SU-DHL-6 (cell line): ENCODE measurements at regions not wholly inside any gene's neighbourhood (a gene's known extent, or its start where the extent isn't known, plus 50 kb on each side); places are given as distances from the start of the nearest gene placed in this dataset.

ENCODE experiments used
- H2AFZ ChIP-seq: fragments of 200-600 bp; sonication (generic); 2 replicates; pipeline ENCODE4 v1.6.1; 2014; ENCODE audit warnings: low read depth, mild to moderate bottlenecking, moderate library complexity, mixed read lengths, antibody characterized with exemption, low read length; ENCODE audit not compliant: severe bottlenecking
- H3F3A ChIP-seq: fragments of 200-600 bp; shearing (Covaris generic); 2 replicates; pipeline ENCODE4 v1.6.0; 2016; ENCODE audit warnings: antibody characterized with exemption, mild to moderate bottlenecking; ENCODE audit not compliant: insufficient read depth
- H3K27ac ChIP-seq: fragments of 200-600 bp; sonication (generic); 2 replicates; pipeline ENCODE4 v1.5.1; 2016; ENCODE audit warnings: low read depth, mild to moderate bottlenecking, low read length, moderate library complexity, mixed read lengths
- H3K27me3 ChIP-seq: fragments of 200-600 bp; sonication (generic), shearing (Covaris generic); 2 replicates; pipeline ENCODE4 v1.6.0; 2014; ENCODE audit warnings: mild to moderate bottlenecking, low read length
- H3K36me3 ChIP-seq: fragments of 200-600 bp; sonication (generic); 2 replicates; pipeline ENCODE4 v1.6.1; 2014; ENCODE audit warnings: mild to moderate bottlenecking, low read length, mixed read lengths
- H3K4me2 ChIP-seq: fragments of 300-600, 200-600 bp; shearing (Covaris generic), sonication (generic); 2 replicates; pipeline ENCODE4 v1.6.0; 2014; ENCODE audit warnings: low read length, low read depth, mild to moderate bottlenecking; ENCODE audit not compliant: poor library complexity, severe bottlenecking
- H3K4me3 ChIP-seq: fragments of 200-600 bp; sonication (generic); 2 replicates; pipeline ENCODE4 v1.5.1; 2014; ENCODE audit warnings: antibody characterized with exemption, low read length, mild to moderate bottlenecking, mixed read lengths; ENCODE audit not compliant: insufficient read depth, poor library complexity, severe bottlenecking
- H3K79me2 ChIP-seq: fragments of 200-600 bp; sonication (generic); 2 replicates; pipeline ENCODE4 v1.6.1; 2014; ENCODE audit warnings: mild to moderate bottlenecking, low read length, moderate library complexity; ENCODE audit not compliant: insufficient read depth
- H3K9ac ChIP-seq: fragments of 200-600 bp; sonication (generic); 2 replicates; pipeline ENCODE4 v1.7.0; 2014; ENCODE audit warnings: mild to moderate bottlenecking, low read length
- H3K9me2 ChIP-seq: fragments of 200-600 bp; sonication (generic); replicated peaks from 2 replicates; pipeline ENCODE4 v1.6.1; 2014; ENCODE audit warnings: low read length; ENCODE audit not compliant: insufficient read depth
- H3K9me3 ChIP-seq: fragments of 200-600 bp; sonication (generic); 2 replicates; pipeline ENCODE4 v1.6.1; 2014; ENCODE audit warnings: low read length, mixed read lengths; ENCODE audit not compliant: insufficient read depth
- H4K20me1 ChIP-seq: fragments of 200-600 bp; sonication (generic); 2 replicates; pipeline ENCODE4 v1.6.1; 2014; ENCODE audit warnings: low read depth, mild to moderate bottlenecking, antibody characterized with exemption, low read length, moderate library complexity, mixed read lengths
- CTCF ChIP-seq: fragments of 200-600 bp; sonication (generic); IDR thresholded peaks from one replicate; pipeline ENCODE4 v1.5.1; 2017; ENCODE audit warnings: antibody characterized with exemption, mild to moderate bottlenecking, low read length, moderate library complexity; ENCODE audit not compliant: insufficient read depth, poor library complexity, severe bottlenecking
- EZH2phosphoT487 ChIP-seq: fragments of 200-600 bp; sonication (generic), shearing (Covaris generic); conservative IDR thresholded peaks from 2 replicates; pipeline ENCODE4 v1.6.1; 2018; ENCODE audit warnings: mild to moderate bottlenecking, antibody characterized with exemption, low read length, moderate library complexity, mixed read lengths

GRCh38 chr15:70308735-70309434 is 211.2 kb upstream of the TLE3 start:
- Histone ChIP-seq H3K4me3 (no peak overlapping the region), H3K9me3 (no peaks in the 10 kb centered on the region), H3K4me2 (peak overlapping the region; percentile 32), H3K9ac (peak overlapping the region; percentile 30; the same call in 1 of the 2 replicates), H3K27me3 (no peaks in the 10 kb centered on the region), H3K36me3 (no peaks in the 10 kb centered on the region), H3K9me2 (no peaks in the 10 kb centered on the region), H3F3A (no peaks in the 10 kb centered on the region; the same call in 1 of the 2 replicates), H4K20me1 (no peaks in the 10 kb centered on the region), H2AFZ (peak overlapping the region; percentile 72), H3K79me2 (no peaks in the 10 kb centered on the region), H3K27ac (no peak overlapping the region)
- TF ChIP-seq EZH2phosphoT487 (no peak), CTCF (no peak)

- H3K9ac ChIP-seq, result peak overlapping the region; percentile 30; the same call in 1 of the 2 replicates
- H2AFZ ChIP-seq, result peak overlapping the region; percentile 72
Observed at GRCh38 chr15:70308011-70308734, 210.5 kb upstream of the TLE3 start.

GRCh38 chr15:70306582-70306981 is 208.9 kb upstream of the TLE3 start:
- no peaks in the 10 kb centered on the region for H3K9me2 ChIP-seq
- no peaks in the 10 kb centered on the region for H3K9me3 ChIP-seq
- no peak for TF ChIP-seq EZH2phosphoT487
- TF ChIP-seq CTCF, result no peak
- no peaks in the 10 kb centered on the region for H3F3A ChIP-seq
- no peak overlapping the region for H3K4me2 ChIP-seq
- H2AFZ ChIP-seq, result no peak overlapping the region
- H4K20me1 ChIP-seq, result no peaks in the 10 kb centered on the region
- no peaks in the 10 kb centered on the region for H3K27me3 ChIP-seq
- no peaks in the 10 kb centered on the region for H3K79me2 ChIP-seq
- no peaks in the 10 kb centered on the region for H3K36me3 ChIP-seq
- no peak overlapping the region for H3K27ac ChIP-seq
- no peak overlapping the region for H3K4me3 ChIP-seq
- H3K9ac ChIP-seq, result no peak overlapping the region

More at GRCh38 chr15:70308011-70308734, 210.5 kb upstream of the TLE3 start:
- H3K27ac ChIP-seq, result no peak overlapping the region
- TF ChIP-seq CTCF (no peak), EZH2phosphoT487 (no peak)
- no peaks in the 10 kb centered on the region for H3K79me2 ChIP-seq
- H3K36me3 ChIP-seq, result no peaks in the 10 kb centered on the region
- no peaks in the 10 kb centered on the region for H3K27me3 ChIP-seq
- no peaks in the 10 kb centered on the region for H3K9me2 ChIP-seq
- H4K20me1 ChIP-seq, result no peaks in the 10 kb centered on the region
- peak overlapping the region; percentile 32 for H3K4me2 ChIP-seq
- no peaks in the 10 kb centered on the region for H3K9me3 ChIP-seq
- H3F3A ChIP-seq, result no peaks in the 10 kb centered on the region; the same call in 1 of the 2 replicates
- no peak overlapping the region for H3K4me3 ChIP-seq
